GDM1 (cell line): ENCODE measurements at regions not wholly inside any gene's neighbourhood (a gene's known extent, or its start where the extent isn't known, plus 50 kb on each side); places are given as distances from the start of the nearest gene placed in this dataset.

Experiments
- DNase-seq: peaks from one replicate; lab custom pipeline; 2025; lab: John Stamatoyannopoulos, UW

DNA sequence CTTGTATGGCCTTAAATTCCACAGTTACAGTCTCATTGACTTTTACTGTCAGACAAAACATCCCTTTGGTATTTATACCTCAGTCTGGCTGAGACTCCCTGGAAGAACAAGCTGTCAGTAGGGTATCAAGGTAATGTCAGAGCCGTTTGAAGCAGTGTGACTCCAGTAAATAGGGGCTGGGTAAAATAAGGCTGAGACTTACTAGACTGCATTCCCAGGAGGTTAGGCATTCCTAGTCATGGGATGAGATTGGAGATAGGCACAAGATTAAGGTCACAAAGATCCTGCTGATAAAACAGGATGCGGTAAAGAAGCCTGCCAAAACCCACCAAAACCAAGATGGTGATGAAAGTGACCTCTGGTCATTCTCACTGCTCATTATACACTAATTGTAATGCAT, 219.5 kb upstream of the SKOR2 start:
- DNase-seq = no peak

GRCh38 chr18:47469576-47469975, 218.1 kb upstream of the SKOR2 start:
- no peak for DNase-seq

GRCh38 chr18:47461977-47462376, 210.5 kb upstream of the SKOR2 start:
- DNase-seq = no peak

- no peak for DNase-seq
Observed at GRCh38 chr18:47461406-47461948, 210.0 kb upstream of the SKOR2 start.

DNA sequence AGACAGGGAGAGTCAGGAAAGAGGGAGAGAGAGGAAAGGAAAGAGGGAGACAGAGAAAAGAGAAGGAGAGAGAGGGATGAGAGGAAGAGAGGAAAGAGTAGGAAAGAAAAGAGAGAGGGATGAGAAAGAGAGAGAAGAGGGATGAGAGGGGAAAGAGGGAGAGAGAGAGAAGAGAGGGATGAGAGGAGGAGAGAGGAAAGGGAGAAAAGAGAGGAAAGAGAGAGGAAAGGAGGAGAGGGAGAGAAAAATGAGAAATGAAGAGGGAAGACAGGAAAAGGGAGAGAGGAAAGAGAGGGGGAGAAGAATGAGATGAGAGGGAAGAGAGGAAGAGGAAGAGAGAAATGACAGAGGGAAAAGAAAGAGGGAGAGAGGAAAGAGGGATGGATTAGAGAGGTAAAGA, 207.0 kb upstream of the SKOR2 start:
- no peak for DNase-seq

GRCh38 chr18:47457614-47458013, 206.2 kb upstream of the SKOR2 start:
- no peak for DNase-seq

DNA sequence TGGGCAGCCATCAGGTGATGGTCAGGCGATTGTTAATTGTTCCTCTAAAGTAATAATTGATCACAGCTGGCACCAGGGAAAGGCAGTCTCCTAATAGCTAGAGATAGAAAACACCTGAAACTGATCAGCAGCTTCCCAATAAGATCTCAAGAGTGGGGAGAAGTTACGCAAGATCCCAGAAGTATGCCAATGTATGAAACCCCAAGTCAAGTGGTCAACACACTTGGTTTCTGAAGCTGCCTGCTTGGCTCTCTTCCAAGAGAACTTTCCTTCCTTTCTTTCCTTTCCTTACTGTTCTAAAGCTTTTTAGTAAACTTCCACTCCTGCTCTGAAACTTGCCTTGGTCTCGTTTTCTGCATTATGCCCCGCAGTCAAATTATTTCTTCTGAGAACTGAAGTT, 201.6 kb upstream of the SKOR2 start:
- DNase-seq = no peak

DNA sequence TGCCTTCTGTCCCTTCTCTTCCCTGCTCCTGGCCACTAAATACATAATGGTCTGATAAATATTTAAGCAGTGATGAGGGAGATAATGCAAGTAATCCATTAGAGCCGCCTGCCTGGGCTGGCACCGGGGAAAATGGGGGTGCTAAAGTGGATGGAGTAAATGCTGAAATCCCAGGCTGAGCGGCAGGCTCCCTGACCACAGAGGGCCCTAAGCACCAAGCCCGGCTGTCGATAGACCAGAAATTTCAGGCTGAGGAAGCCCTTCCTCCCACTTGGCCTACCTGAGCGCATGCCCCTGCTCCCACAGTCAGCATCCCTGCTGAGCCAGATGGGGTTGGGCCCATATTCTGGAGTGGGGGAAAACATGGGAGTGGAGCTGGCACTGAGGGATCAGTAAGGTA, 197.5 kb upstream of the SKOR2 start:
- DNase-seq = no peak

DNA sequence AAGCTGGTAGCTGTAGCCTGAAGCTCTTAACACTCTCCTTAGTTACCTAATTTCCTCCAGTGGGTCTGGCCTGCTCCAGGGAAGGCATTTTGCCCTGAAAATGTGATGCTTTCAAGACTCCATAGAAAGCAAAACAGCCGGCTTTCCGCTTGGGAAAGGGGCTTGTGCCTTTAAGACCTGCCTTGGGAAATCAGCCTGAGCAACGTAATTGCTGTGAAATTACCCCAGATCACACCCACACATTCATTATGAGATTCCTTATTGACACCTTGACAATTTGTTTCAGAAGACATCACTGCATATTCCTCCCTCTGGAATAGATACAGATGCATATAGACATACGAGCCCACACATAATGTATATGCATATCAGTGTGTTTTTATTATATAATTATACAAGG, 190.5 kb upstream of the SKOR2 start:
- no peak for DNase-seq

DNA sequence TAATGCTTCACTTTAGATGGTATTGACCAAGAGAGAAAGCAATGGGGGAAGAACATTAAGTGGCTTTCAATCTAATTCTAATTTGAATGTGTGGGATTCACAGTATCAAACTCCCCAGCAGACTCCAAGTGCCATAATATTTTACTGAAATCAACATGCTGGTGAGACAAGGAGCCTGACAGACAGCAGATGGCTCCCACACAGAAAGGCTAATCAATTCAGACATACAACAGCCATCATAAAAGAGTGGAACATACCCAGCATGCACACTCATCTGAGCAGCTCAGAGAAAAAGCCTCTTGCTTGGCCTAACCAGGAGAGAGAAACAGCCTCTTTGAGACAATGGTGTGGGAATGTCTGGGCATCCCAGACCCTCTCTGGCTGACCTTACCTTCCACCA, 186.5 kb upstream of the SKOR2 start:
- DNase-seq = no peak

DNA sequence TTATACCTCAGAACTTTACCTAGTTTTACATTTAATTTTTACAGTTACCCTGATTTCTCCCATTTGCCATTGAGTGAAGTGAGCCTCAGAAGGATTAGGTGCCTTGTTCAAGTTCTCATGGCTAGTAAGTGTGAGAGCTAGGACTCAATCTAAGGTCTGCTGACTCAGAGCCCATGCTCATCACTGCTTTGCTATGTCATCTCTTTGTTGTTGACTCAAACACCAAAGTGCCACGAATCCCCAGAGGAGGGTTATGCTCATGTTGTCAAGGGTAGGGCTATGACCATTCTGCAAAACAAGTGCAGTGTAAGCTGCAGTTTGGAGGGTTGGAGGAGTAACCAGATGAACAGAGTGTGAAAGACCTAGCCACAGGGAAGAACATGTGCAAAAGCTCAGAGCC, 185.4 kb upstream of the SKOR2 start:
- DNase-seq = no peak

DNA sequence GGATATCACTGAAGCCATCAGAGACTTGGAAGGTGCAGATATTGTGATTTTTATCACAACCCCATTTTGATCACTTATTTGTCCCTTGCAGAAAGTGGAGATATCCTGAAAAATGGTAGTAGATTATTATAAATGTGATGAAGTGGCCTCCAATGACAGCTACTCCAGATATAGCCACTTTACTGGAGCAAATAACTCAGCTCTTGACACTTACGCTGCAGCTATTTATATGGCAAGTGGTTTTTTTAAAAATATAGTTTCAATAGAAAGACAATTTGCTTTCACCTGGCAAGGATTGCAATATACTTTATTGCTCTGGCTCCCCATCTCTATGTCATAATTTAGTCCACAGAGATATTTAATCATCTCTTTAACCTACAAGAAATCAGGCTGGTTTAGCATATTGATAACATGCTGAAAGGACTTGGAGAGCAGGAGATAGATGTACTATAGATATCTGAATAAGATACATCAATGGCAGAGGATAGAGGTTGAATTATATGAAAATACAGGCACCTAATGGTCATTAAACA, 182.8 kb upstream of the SKOR2 start:
- DNase-seq = no peak

DNA sequence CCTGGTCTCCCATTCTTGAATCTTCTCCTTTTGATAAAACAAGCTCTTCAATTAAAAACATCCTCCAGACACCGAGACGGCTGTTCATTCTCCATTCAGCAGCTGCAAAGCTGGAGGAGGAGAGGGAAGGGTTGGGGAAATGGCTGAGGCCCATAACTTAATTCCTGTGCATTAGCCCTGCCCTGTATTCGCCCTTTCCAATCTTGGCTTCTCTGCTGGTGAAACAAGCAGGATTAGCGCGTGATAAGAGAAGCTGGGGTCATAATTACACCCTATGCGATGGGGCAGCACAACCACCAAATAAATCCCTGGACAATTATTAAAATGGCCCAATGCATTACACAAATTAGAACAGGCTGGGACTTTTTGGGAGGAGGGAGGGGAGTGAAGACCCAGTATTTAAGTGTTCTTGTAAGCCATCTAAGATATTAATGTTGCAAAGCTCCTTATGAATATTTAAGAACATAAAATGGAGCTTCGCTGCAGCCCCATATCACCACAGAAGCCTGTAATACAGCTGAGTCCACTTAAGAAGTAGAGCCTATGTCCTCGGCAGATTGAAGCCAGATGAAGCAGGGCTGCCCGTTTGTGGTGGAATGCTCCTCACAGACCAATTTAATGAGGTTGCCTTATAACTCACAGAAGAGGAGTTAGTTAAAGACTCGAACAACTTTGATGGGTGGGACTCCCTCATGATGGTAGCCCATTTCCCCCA, 176.6 kb upstream of the SKOR2 start:
- DNase-seq = no peak

- no peak for DNase-seq
Observed at GRCh38 chr18:47427072-47427471, 175.6 kb upstream of the SKOR2 start.

DNA sequence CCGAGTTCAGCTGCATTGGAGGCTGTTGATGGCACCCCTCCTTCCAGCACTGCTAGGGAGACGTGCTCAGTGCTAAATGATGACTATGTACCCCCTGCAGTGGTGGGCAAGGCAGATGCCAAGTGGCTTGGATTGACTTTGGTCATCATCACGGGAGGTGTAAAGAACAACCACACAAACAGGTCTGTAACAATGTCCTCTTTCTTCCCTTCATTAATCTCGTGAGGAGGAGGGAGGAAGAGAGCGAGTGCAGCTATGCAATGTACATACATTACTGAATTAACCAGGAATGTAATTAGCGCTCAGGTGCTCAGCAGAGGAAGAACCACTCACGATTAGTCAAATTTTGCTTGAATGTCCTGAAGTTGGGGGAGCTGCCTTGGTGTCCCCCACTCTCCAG, 173.9 kb upstream of the SKOR2 start:
- DNase-seq = no peak

GRCh38 chr18:47422524-47422923, 171.1 kb upstream of the SKOR2 start:
- no peak for DNase-seq

DNA sequence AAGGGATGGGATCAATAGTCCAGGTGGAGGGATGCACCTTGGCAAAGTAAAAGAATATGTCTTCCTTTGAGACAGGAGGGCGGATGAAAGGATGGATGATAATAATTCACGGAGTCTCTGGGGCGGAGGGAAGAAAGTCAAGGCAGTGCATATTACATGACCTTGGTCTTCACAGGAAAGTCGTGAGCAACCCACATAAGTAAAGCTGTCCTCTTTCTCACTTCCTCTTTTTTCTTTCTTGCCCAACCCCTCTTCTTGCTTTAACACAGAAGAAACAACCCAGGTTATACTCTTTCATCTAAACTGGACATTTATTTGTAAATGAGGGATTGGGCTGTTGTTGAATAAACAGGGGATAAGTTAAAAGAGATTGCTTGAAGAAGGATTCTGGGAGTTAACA, 168.7 kb upstream of the SKOR2 start:
- no peak for DNase-seq

GRCh38 chr18:47418746-47419145, 167.3 kb upstream of the SKOR2 start:
- no peak for DNase-seq

DNA sequence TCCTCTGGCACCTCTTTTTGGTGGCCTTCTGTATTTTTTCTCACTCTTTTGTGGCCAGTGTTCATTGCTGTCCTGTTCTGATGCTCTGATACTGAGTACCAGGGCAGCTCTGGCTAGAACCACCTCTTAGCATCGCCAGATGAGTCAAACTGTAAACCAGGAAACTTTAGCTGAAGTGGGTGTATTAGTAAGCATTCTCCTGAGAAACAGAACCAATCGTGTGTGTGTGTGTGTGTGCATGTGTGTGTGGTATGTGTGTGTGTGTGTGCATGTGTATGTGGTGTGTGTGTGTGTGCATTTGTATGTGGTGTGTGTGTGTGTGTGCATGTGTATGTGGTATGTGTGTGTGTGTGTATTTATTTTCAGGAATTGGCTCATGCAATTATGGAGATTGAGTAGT, 166.3 kb upstream of the SKOR2 start:
- DNase-seq = no peak

GRCh38 chr18:47415881-47416280, 164.4 kb upstream of the SKOR2 start:
- no peak for DNase-seq

DNA sequence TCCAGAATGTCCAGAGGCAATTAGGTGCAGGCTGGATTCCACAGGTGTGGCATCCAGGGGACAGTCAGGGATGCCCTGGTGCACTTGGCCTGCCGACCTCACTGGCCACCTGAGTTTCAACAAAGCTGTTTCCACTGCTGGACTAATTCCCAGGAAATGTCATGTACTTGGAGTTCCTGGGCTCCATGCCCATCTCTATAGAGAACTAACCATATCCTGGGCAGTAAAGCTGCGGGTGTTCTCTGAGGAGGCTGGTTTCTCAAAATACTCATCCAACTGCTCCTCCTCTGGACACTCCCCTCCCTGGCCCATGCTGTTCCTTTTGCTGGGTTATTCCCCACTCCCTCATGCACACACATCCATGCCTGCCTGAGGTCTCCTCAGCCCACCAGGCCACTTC, 161.9 kb upstream of the SKOR2 start:
- DNase-seq = no peak

GRCh38 chr18:47412924-47413323, 161.5 kb upstream of the SKOR2 start:
- no peak for DNase-seq

DNA sequence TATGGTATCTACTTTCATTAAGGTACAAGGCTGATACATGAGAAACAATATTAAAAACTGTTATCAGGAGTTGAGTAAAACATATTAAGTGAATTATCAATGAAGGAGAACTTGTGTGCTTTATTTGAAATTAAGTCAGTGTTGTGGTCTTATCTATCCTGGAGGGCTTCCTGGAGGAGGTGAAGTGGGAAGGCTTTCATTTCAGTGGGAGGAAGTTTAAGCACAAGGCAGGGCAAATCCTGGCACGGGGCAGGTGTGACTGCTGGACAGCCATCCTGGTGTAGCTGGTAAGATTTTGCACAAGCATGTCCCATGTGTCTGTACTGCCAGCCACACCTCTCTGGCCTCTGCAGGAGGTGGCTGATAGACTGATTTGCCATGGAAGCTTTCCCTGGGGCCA, 159.7 kb upstream of the SKOR2 start:
- DNase-seq = no peak

DNA sequence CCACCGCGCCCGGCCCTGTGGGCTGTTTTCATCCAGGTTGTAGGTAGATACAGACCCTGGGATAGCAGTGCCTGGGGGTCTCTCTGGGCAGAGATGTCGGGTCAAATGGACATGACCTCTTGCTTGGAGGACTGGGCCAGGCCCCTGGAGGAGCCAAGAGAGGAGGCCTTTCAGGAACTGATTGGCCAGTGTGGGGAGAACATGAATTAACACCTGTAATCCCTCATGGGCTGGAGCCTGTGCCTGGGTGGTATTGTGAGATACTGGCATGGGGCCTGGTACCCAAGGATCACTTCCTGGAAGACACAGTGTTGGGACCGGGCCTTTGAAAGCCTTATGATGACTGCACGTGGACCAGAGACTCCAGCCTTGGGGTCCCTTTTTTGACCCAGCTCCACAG, 158.7 kb upstream of the SKOR2 start:
- DNase-seq = no peak
